Trophoblast cell (in vitro differentiated cells and primary cell): ENCODE measurements at regions not wholly inside any gene's neighbourhood (a gene's known extent, or its start where the extent isn't known, plus 50 kb on each side); places are given as distances from the start of the nearest gene placed in this dataset.

Source experiments
- DNase-seq, 2 donors: peaks; one replicate each; pipeline ENCODE4 v3.0.0-alpha.2; 2016
- H2AFZ ChIP-seq: 2 replicates; pipeline ENCODE4 v1.6.1; 2013; ENCODE audit warnings: low read length, moderate library complexity, mild to moderate bottlenecking; ENCODE audit not compliant: insufficient read depth, poor library complexity
- H2AK5ac ChIP-seq: 2 replicates; pipeline ENCODE4 v1.6.1; 2013; ENCODE audit warnings: mild to moderate bottlenecking, low read length
- H2BK120ac ChIP-seq: 2 replicates; pipeline ENCODE4 v1.6.1; 2013; ENCODE audit warnings: low read length, mild to moderate bottlenecking, moderate library complexity; ENCODE audit not compliant: insufficient read depth, poor library complexity
- H2BK12ac ChIP-seq: 2 replicates; pipeline ENCODE4 v1.6.1; 2013; ENCODE audit warnings: mild to moderate bottlenecking, low read length, moderate library complexity
- H2BK5ac ChIP-seq: 2 replicates; pipeline ENCODE4 v1.6.1; 2013; ENCODE audit warnings: low read length, low read depth, moderate library complexity, mild to moderate bottlenecking; ENCODE audit not compliant: poor library complexity
- H3K14ac ChIP-seq: 2 replicates; pipeline ENCODE4 v1.6.1; 2013; ENCODE audit warnings: mild to moderate bottlenecking, low read length
- H3K18ac ChIP-seq: 2 replicates; pipeline ENCODE4 v1.6.1; 2013; ENCODE audit warnings: mild to moderate bottlenecking, low read length
- H3K23ac ChIP-seq: 2 replicates; pipeline ENCODE4 v1.6.1; 2013; ENCODE audit warnings: low read length
- H3K27ac ChIP-seq: 2 replicates; pipeline ENCODE4 v1.5.1; 2013; ENCODE audit warnings: low read depth, mild to moderate bottlenecking, inconsistent platforms, low read length, moderate library complexity
- H3K27me3 ChIP-seq: 2 replicates; pipeline ENCODE4 v1.6.1; 2013; ENCODE audit warnings: inconsistent platforms, mild to moderate bottlenecking, low read length, moderate library complexity; ENCODE audit not compliant: insufficient read depth
- H3K36me3 ChIP-seq, 2 experiments: 1 replicate in 1 of 2; 2 replicates in 1 of 2; pipeline ENCODE4 v1.6.1; 2013; ENCODE audit warnings: low read length in 2 of 2, mild to moderate bottlenecking in 2 of 2, moderate library complexity in 1 of 2; ENCODE audit not compliant: insufficient read depth in 2 of 2, control insufficient read depth in 1 of 2
- H3K4ac ChIP-seq: 2 replicates; pipeline ENCODE4 v1.6.1; 2013; ENCODE audit warnings: low read depth, mild to moderate bottlenecking, low read length, moderate library complexity
- H3K4me1 ChIP-seq, 2 experiments: 1 replicate in 1 of 2; 2 replicates in 1 of 2; pipeline ENCODE4 v1.6.1; 2013; ENCODE audit warnings: low read length in 2 of 2, mild to moderate bottlenecking in 2 of 2, moderate library complexity in 1 of 2; ENCODE audit not compliant: insufficient read depth in 2 of 2, control insufficient read depth in 1 of 2
- H3K4me2 ChIP-seq: 2 replicates; pipeline ENCODE4 v1.6.1; 2013; ENCODE audit warnings: inconsistent platforms, mild to moderate bottlenecking, low read length, moderate library complexity
- H3K4me3 ChIP-seq: 2 replicates; pipeline ENCODE4 v1.5.1; 2013; ENCODE audit warnings: mild to moderate bottlenecking, low read depth, low read length, inconsistent platforms
- H3K79me1 ChIP-seq: one replicate; pipeline ENCODE4 v1.6.1; 2013; ENCODE audit warnings: low read length
- H3K79me2 ChIP-seq: 2 replicates; pipeline ENCODE4 v1.6.1; 2013; ENCODE audit warnings: low read length, mild to moderate bottlenecking; ENCODE audit not compliant: control insufficient read depth, insufficient read depth, poor library complexity
- H3K9ac ChIP-seq: 2 replicates; pipeline ENCODE4 v1.6.1; 2013; ENCODE audit warnings: mild to moderate bottlenecking, low read length
- H3K9me3 ChIP-seq: 2 replicates; pipeline ENCODE4 v1.6.1; 2013; ENCODE audit warnings: low read depth, mild to moderate bottlenecking, control low read depth, inconsistent platforms, low read length; ENCODE audit not compliant: insufficient read depth
- H4K12ac ChIP-seq: 2 replicates; pipeline ENCODE4 v1.6.1; 2013; ENCODE audit warnings: low read depth, mild to moderate bottlenecking, low read length, moderate library complexity
- H4K8ac ChIP-seq: 2 replicates; pipeline ENCODE4 v1.6.1; 2013; ENCODE audit warnings: low read depth, mild to moderate bottlenecking, low read length, moderate library complexity
- H4K91ac ChIP-seq: one replicate; pipeline ENCODE4 v1.6.1; 2013; ENCODE audit warnings: low read depth, mild to moderate bottlenecking, low read length, moderate library complexity
- WGBS: extraction: QIAGEN DNeasy Blood & Tissue Kit; methylation state at CpG from one replicate; pipeline ENCODE4 v1.1.7; 2013; ENCODE audit warnings: missing lambda C conversion rate; ENCODE audit not compliant: insufficient read length, insufficient coverage; ENCODE audit errors: extremely low coverage; 5-methylcytosine and 5-hydroxymethylcytosine counted together

- no peaks in the 10 kb centered on the region for H3K4me1 ChIP-seq
- H3K9ac ChIP-seq = no peak overlapping the region
- H2BK120ac ChIP-seq = no peak overlapping the region
- no peak overlapping the region for H2AFZ ChIP-seq
- H3K23ac ChIP-seq = no peak overlapping the region
- no peak overlapping the region for H2BK12ac ChIP-seq
- no CpG with 5 or more reads among the region's 4 CpGs for WGBS
- no peak overlapping the region for H2AK5ac ChIP-seq
- H3K18ac ChIP-seq = no peak overlapping the region
- no peaks in the 10 kb centered on the region for H3K27me3 ChIP-seq
- no peak overlapping the region for H3K27ac ChIP-seq
- DNase-seq = no peak
- no peak overlapping the region for H3K14ac ChIP-seq
- no peaks in the 10 kb centered on the region for H3K9me3 ChIP-seq
- H3K4me2 ChIP-seq = no peak overlapping the region
- H4K12ac ChIP-seq = no peak overlapping the region
- no peak overlapping the region for H3K4ac ChIP-seq
- no peaks in the 10 kb centered on the region for H3K36me3 ChIP-seq
- H3K79me1 ChIP-seq = no peaks in the 10 kb centered on the region
- no peak overlapping the region for H2BK5ac ChIP-seq
- no peaks in the 10 kb centered on the region for H3K79me2 ChIP-seq
- H4K8ac ChIP-seq = no peak overlapping the region
- H3K4me3 ChIP-seq = no peak overlapping the region
- no peak overlapping the region for H4K91ac ChIP-seq
These were observed 322.9 kb downstream of the SETD4 start for GRCh38 chr21:35737449-35737848.

- DNase-seq = no peak
- Histone ChIP-seq H2AFZ (no peak overlapping the region), H4K8ac (no peak overlapping the region), H2BK5ac (no peak overlapping the region), H3K27ac (no peak overlapping the region), H3K4me2 (no peak overlapping the region), H4K91ac (no peak overlapping the region), H3K79me1 (no peaks in the 10 kb centered on the region), H3K79me2 (no peaks in the 10 kb centered on the region), H3K9ac (no peak overlapping the region), H3K27me3 (no peaks in the 10 kb centered on the region), H2BK120ac (no peak overlapping the region), H3K18ac (no peak overlapping the region), H3K36me3 (no peaks in the 10 kb centered on the region), H2AK5ac (no peak overlapping the region), H3K4me1 (no peaks in the 10 kb centered on the region), H3K14ac (no peak overlapping the region), H3K4ac (no peak overlapping the region), H3K4me3 (no peak overlapping the region), H4K12ac (no peak overlapping the region), H3K23ac (no peak overlapping the region), H3K9me3 (no peaks in the 10 kb centered on the region), H2BK12ac (no peak overlapping the region)
- no CpG with 5 or more reads among the region's 10 CpGs for WGBS
These were observed 327.5 kb downstream of the SETD4 start for GRCh38 chr21:35732788-35733187.

- no peak overlapping the region for H2AFZ ChIP-seq
- WGBS = no CpG with 5 or more reads among the region's 8 CpGs
- no peak overlapping the region for H4K12ac ChIP-seq
These were observed 330.0 kb downstream of the SETD4 start for GRCh38 chr21:35730325-35730724.

GRCh38 chr21:35727830-35728229 is 332.5 kb downstream of the SETD4 start:
- H3K79me1 ChIP-seq = no peaks in the 10 kb centered on the region
- H3K27ac ChIP-seq = no peak overlapping the region
- H3K36me3 ChIP-seq = no peaks in the 10 kb centered on the region
- no peak overlapping the region for H3K14ac ChIP-seq
- no peak overlapping the region for H3K4ac ChIP-seq
- no peaks in the 10 kb centered on the region for H3K27me3 ChIP-seq
- no peak overlapping the region for H3K23ac ChIP-seq
- no peak overlapping the region for H3K4me3 ChIP-seq
- H3K79me2 ChIP-seq = no peaks in the 10 kb centered on the region
- H2BK120ac ChIP-seq = no peak overlapping the region
- no CpG with 5 or more reads among the region's 2 CpGs for whole genome bisulfite sequencing
- H3K9me3 ChIP-seq = no peaks in the 10 kb centered on the region
- H3K4me1 ChIP-seq = no peaks in the 10 kb centered on the region
- no peak overlapping the region for H2AK5ac ChIP-seq
- H2AFZ ChIP-seq = no peak overlapping the region
- no peak overlapping the region for H4K12ac ChIP-seq
- H3K9ac ChIP-seq = no peak overlapping the region
- no peak overlapping the region for H4K91ac ChIP-seq
- no peak for DNase-seq
- H2BK5ac ChIP-seq = no peak overlapping the region
- no peak overlapping the region for H2BK12ac ChIP-seq
- no peak overlapping the region for H3K4me2 ChIP-seq
- H3K18ac ChIP-seq = no peak overlapping the region
- no peak overlapping the region for H4K8ac ChIP-seq

More at GRCh38 chr21:35730325-35730724, 330.0 kb downstream of the SETD4 start:
- Histone ChIP-seq H3K18ac (no peak overlapping the region), H2BK120ac (no peak overlapping the region), H3K4me3 (no peak overlapping the region), H4K8ac (no peak overlapping the region), H2AK5ac (no peak overlapping the region), H3K79me1 (no peaks in the 10 kb centered on the region), H3K9me3 (no peaks in the 10 kb centered on the region), H2BK12ac (no peak overlapping the region), H3K27me3 (no peaks in the 10 kb centered on the region), H3K36me3 (no peaks in the 10 kb centered on the region), H3K27ac (no peak overlapping the region), H3K4me1 (no peaks in the 10 kb centered on the region), H3K9ac (no peak overlapping the region), H2BK5ac (no peak overlapping the region), H3K4ac (no peak overlapping the region), H3K23ac (no peak overlapping the region), H3K4me2 (no peak overlapping the region), H3K14ac (no peak overlapping the region), H4K91ac (no peak overlapping the region), H3K79me2 (no peaks in the 10 kb centered on the region)
- DNase-seq = no peak
